HCT116 (cell line): ENCODE measurements at regions not wholly inside any gene's neighbourhood (a gene's known extent, or its start where the extent isn't known, plus 50 kb on each side); places are given as distances from the start of the nearest gene placed in this dataset.

Experiments
- CEBPB ChIP-seq: IDR thresholded peaks from 2 replicates; pipeline ENCODE4 v1.6.1; 2012; ENCODE audit warnings: low read depth
- EZH2 ChIP-seq: fragments of 200-600 bp; sonication (generic); IDR thresholded peaks from 2 replicates; pipeline ENCODE4 v1.6.1; 2017; ENCODE audit warnings: antibody characterized with exemption, mixed run types
- JUND ChIP-seq: IDR thresholded peaks from 2 replicates; pipeline ENCODE4 v1.6.1; 2012
- POLR2A ChIP-seq: IDR thresholded peaks from 2 replicates; pipeline ENCODE4 v1.7.0; 2011; ENCODE audit warnings: borderline replicate concordance; ENCODE audit not compliant: insufficient read depth, insufficient read length; ENCODE audit errors: extremely low read depth
- POLR2AphosphoS5 ChIP-seq: IDR thresholded peaks from 2 replicates; pipeline ENCODE4 v1.6.1; 2011; ENCODE audit warnings: mild to moderate bottlenecking, low read depth, low read length, moderate library complexity
- RAD21 ChIP-seq: IDR thresholded peaks from 2 replicates; pipeline ENCODE4 v1.6.1; 2012; ENCODE audit warnings: low read depth, mild to moderate bottlenecking
- YY1 ChIP-seq: IDR thresholded peaks from 2 replicates; pipeline ENCODE4 v1.6.1; 2011; ENCODE audit warnings: low read length, low read depth, moderate library complexity, mild to moderate bottlenecking; ENCODE audit not compliant: insufficient replicate concordance; ENCODE audit errors: extremely low read depth
- TF ChIP-seq, protein P1 (sequence below), 3 experiments: fragments of 200-600 bp in 1 of 3; sonication (generic) in 1 of 3; IDR thresholded peaks in 2 of 3; conservative IDR thresholded peaks in 1 of 3; 2 replicates each; pipeline ENCODE4 v1.5.1; 2012 to 2017; ENCODE audit warnings: low read depth in 2 of 3, low read length in 2 of 3, antibody characterized with exemption in 1 of 3, borderline replicate concordance in 1 of 3, control low read depth in 1 of 3, mild to moderate bottlenecking in 1 of 3, mixed read lengths in 1 of 3, mixed run types in 1 of 3, moderate library complexity in 1 of 3; ENCODE audit not compliant: insufficient read depth in 1 of 3
- TF ChIP-seq, protein P2 (sequence below): IDR thresholded peaks from 2 replicates; pipeline ENCODE4 v1.6.1; 2012; ENCODE audit warnings: low read depth
- TF ChIP-seq, protein P3 (sequence below): IDR thresholded peaks from 2 replicates; pipeline ENCODE4 v1.6.1; 2012

DNA sequence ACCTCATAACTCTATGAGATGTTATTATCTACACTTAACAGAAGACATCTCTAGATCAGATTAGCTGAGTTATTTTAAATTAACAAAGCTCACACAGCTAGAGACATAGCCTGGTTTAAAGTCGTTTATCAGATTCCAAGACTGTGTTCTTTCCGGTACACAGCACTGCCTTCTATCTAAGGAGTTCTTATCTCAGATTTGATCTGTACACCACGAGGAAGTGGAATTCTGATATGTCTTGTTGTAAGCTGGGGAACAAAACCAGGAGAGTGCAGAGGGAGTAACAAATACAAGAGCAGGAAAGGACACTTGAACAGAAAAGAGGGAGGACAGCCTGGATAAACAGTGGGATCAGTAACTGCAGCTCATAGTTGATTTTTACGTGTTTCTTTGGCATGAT lies 61.7 kb upstream of the KCNMB2 start:
- TF ChIP-seq EZH2 (no peak), POLR2AphosphoS5 (no peak), POLR2A (no peak), JUND (no peak), CEBPB (no peak), RAD21 (no peak), YY1 (no peak)
- TF ChIP-seq, protein P1, sequence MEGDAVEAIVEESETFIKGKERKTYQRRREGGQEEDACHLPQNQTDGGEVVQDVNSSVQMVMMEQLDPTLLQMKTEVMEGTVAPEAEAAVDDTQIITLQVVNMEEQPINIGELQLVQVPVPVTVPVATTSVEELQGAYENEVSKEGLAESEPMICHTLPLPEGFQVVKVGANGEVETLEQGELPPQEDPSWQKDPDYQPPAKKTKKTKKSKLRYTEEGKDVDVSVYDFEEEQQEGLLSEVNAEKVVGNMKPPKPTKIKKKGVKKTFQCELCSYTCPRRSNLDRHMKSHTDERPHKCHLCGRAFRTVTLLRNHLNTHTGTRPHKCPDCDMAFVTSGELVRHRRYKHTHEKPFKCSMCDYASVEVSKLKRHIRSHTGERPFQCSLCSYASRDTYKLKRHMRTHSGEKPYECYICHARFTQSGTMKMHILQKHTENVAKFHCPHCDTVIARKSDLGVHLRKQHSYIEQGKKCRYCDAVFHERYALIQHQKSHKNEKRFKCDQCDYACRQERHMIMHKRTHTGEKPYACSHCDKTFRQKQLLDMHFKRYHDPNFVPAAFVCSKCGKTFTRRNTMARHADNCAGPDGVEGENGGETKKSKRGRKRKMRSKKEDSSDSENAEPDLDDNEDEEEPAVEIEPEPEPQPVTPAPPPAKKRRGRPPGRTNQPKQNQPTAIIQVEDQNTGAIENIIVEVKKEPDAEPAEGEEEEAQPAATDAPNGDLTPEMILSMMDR (IDR thresholded peaks at IDR 0.05 in 2 of 3, conservative IDR thresholded peaks at IDR 0.05 in 1 of 3; ENCODE audit: borderline replicate concordance in 1 of 3, insufficient read depth in 1 of 3, low read depth in 2 of 3, low read length in 2 of 3), result no peak
- TF ChIP-seq, protein P2, sequence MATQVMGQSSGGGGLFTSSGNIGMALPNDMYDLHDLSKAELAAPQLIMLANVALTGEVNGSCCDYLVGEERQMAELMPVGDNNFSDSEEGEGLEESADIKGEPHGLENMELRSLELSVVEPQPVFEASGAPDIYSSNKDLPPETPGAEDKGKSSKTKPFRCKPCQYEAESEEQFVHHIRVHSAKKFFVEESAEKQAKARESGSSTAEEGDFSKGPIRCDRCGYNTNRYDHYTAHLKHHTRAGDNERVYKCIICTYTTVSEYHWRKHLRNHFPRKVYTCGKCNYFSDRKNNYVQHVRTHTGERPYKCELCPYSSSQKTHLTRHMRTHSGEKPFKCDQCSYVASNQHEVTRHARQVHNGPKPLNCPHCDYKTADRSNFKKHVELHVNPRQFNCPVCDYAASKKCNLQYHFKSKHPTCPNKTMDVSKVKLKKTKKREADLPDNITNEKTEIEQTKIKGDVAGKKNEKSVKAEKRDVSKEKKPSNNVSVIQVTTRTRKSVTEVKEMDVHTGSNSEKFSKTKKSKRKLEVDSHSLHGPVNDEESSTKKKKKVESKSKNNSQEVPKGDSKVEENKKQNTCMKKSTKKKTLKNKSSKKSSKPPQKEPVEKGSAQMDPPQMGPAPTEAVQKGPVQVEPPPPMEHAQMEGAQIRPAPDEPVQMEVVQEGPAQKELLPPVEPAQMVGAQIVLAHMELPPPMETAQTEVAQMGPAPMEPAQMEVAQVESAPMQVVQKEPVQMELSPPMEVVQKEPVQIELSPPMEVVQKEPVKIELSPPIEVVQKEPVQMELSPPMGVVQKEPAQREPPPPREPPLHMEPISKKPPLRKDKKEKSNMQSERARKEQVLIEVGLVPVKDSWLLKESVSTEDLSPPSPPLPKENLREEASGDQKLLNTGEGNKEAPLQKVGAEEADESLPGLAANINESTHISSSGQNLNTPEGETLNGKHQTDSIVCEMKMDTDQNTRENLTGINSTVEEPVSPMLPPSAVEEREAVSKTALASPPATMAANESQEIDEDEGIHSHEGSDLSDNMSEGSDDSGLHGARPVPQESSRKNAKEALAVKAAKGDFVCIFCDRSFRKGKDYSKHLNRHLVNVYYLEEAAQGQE, result no peak
- TF ChIP-seq, protein P3, sequence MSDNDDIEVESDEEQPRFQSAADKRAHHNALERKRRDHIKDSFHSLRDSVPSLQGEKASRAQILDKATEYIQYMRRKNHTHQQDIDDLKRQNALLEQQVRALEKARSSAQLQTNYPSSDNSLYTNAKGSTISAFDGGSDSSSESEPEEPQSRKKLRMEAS, result no peak
